Transverse colon (tissue), 4 donors: ENCODE measurements at regions not wholly inside any gene's neighbourhood (a gene's known extent, or its start where the extent isn't known, plus 50 kb on each side); places are given as distances from the start of the nearest gene placed in this dataset.

Experiments
- DNase-seq: peaks from one replicate; pipeline ENCODE4 v3.0.0-alpha.2; 2019
- H3K27ac ChIP-seq, 4 donors: fragments of 200-600 bp; sonication (generic); 2 replicates each; pipeline ENCODE4 v1.5.1; 2016 to 2018; ENCODE audit warnings: inconsistent platforms in 4 of 4
- H3K27me3 ChIP-seq: fragments of 200-600 bp; sonication (generic); 2 replicates; pipeline ENCODE4 v1.5.1; 2017; ENCODE audit warnings: inconsistent platforms
- H3K36me3 ChIP-seq, 4 donors: fragments of 200-600 bp; sonication (generic); 2 replicates each; pipeline ENCODE4 v1.5.1; 2017 to 2019; ENCODE audit warnings: inconsistent platforms in 4 of 4
- H3K4me1 ChIP-seq, 4 donors: fragments of 200-600 bp; sonication (generic); 2 replicates each; pipeline ENCODE4 v1.5.1; 2017 to 2020; ENCODE audit warnings: inconsistent platforms in 4 of 4
- H3K4me3 ChIP-seq, 4 donors: fragments of 200-600 bp; sonication (generic); 1 replicate in 1 of 4; 2 replicates in 3 of 4; pipeline versions ENCODE4 v1.5.1 to v1.6.1; 2017 to 2019; ENCODE audit warnings: inconsistent platforms in 4 of 4
- H3K9me3 ChIP-seq, 2 donors: fragments of 200-600 bp; sonication (generic); 2 replicates each; pipeline ENCODE4 v1.5.1; 2017 to 2019; ENCODE audit warnings: inconsistent platforms in 2 of 2
- EP300 ChIP-seq: sonication (generic); formaldehyde crosslinking; IDR thresholded peaks from one replicate; pipeline ENCODE4 v1.6.1; 2017; ENCODE audit warnings: antibody characterized with exemption, low read depth
- POLR2A ChIP-seq: fragments of 450-650 bp; IDR thresholded peaks from one replicate; pipeline ENCODE4 v1.6.1; 2016; ENCODE audit warnings: antibody characterized with exemption, mild to moderate bottlenecking, moderate library complexity
- POLR2AphosphoS5 ChIP-seq, 3 donors: sonication (generic); formaldehyde crosslinking; IDR thresholded peaks; one replicate each; pipeline ENCODE4 v1.6.1; 2016; ENCODE audit warnings: antibody characterized with exemption in 3 of 3
- WGBS, 2 donors: methylation state at CpG; one replicate each; pipeline ENCODE4 v1.1.5; 2018; ENCODE audit warnings: low coverage in 1 of 2; 5-methylcytosine and 5-hydroxymethylcytosine counted together
- in situ Hi-C, 4 donors: fragments of 200-750 bp; cut with MboI; loops; one replicate each; pipeline versions ENCODE4 v1.15.0 to v1.15.1; 2017; ENCODE audit warnings: low sequenced_read_pairs in 3 of 4, low pct_ligation_motif_present in 1 of 4, low pct_unique_long_range_greater_than_20kb in 1 of 4
- intact Hi-C: fragments of 100-400 bp; cut with DNase I; formaldehyde crosslinking; loops from one replicate; pipeline ENCODE4 v1.15.1; 2023; ENCODE audit warnings: low total_unique reads
- TF ChIP-seq, protein P1 (sequence below), 5 experiments: fragments of 200-600 bp in 3 of 5; fragments of 450-650 bp in 2 of 5; sonication (generic) in 3 of 5; IDR thresholded peaks; 1 replicate in 2 of 5; 2 replicates in 3 of 5; pipeline ENCODE4 v1.5.1; 2016 to 2017; ENCODE audit warnings: antibody characterized with exemption in 5 of 5, inconsistent platforms in 3 of 5, mild to moderate bottlenecking in 2 of 5, moderate library complexity in 1 of 5

DNA sequence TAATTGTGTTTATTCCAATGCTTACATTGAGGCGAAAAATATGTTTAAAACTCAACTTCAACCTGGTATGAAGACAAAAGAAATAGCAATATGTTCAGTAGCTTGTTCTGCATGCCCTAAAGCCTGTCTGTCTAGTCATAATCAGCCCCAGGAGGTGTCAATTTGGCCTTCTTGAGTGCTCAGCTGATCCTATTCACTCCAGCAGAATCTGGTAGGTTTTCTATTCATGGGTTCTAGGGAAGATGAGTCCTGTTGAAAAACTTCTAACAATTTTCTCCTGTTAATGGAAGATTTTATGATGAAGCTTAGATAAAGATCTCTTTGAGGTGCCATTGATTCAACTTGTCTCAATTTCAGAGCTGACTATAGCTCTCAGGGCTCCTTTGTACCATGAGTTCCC lies 402.0 kb upstream of the UBE2E3 start:
- H3K36me3 ChIP-seq, result no peaks in the 10 kb centered on the region
- peaks cover 0 to 11% (median 3%) of the 10 kb centered on the region in 4 donors for H3K4me1 ChIP-seq
- in situ Hi-C loops, result no loop called here
- 75 to 76% methylated on average over 1 of the region's 1 CpG for WGBS, 2 donors
- no peak overlapping the region for H3K27ac ChIP-seq
- intact Hi-C loops, result no loop called here
- no peak for TF ChIP-seq EP300
- TF ChIP-seq, protein P1, sequence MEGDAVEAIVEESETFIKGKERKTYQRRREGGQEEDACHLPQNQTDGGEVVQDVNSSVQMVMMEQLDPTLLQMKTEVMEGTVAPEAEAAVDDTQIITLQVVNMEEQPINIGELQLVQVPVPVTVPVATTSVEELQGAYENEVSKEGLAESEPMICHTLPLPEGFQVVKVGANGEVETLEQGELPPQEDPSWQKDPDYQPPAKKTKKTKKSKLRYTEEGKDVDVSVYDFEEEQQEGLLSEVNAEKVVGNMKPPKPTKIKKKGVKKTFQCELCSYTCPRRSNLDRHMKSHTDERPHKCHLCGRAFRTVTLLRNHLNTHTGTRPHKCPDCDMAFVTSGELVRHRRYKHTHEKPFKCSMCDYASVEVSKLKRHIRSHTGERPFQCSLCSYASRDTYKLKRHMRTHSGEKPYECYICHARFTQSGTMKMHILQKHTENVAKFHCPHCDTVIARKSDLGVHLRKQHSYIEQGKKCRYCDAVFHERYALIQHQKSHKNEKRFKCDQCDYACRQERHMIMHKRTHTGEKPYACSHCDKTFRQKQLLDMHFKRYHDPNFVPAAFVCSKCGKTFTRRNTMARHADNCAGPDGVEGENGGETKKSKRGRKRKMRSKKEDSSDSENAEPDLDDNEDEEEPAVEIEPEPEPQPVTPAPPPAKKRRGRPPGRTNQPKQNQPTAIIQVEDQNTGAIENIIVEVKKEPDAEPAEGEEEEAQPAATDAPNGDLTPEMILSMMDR (IDR thresholded peaks at IDR 0.05), result no peak
- no peak for TF ChIP-seq POLR2A
- DNase-seq, result no peak
- H3K4me3 ChIP-seq, result no peak overlapping the region
- H3K9me3 ChIP-seq, result no peaks in the 10 kb centered on the region
- no peaks in the 10 kb centered on the region for H3K27me3 ChIP-seq

GRCh38 chr2:180577567-180577966 lies 402.8 kb upstream of the UBE2E3 start:
- 34 to 42% methylated on average over 3 of the region's 3 CpGs for WGBS, 2 donors
- in situ Hi-C loops (no loop called here), intact Hi-C loops (no loop called here)
- H3K4me3 ChIP-seq, result no peak overlapping the region
- DNase-seq, result no peak
- no peak overlapping the region for H3K27ac ChIP-seq
- no peaks in the 10 kb centered on the region for H3K27me3 ChIP-seq
- no peaks in the 10 kb centered on the region for H3K9me3 ChIP-seq
- H3K4me1 ChIP-seq, result peaks cover 0 to 12% (median 3%) of the 10 kb centered on the region in 4 donors
- no peaks in the 10 kb centered on the region for H3K36me3 ChIP-seq
- TF ChIP-seq POLR2A, result no peak
- TF ChIP-seq POLR2AphosphoS5 (IDR thresholded peaks at IDR 0.05), result no peak
- TF ChIP-seq, protein P1 (IDR thresholded peaks at IDR 0.05), result no peak
- no peak for TF ChIP-seq EP300

- Histone ChIP-seq H3K27me3 (no peaks in the 10 kb centered on the region), H3K4me3 (no peak overlapping the region), H3K36me3 (no peaks in the 10 kb centered on the region), H3K4me1 (peaks cover 0 to 12% (median 3%) of the 10 kb centered on the region in 4 donors), H3K27ac (no peak overlapping the region), H3K9me3 (no peaks in the 10 kb centered on the region)
- TF ChIP-seq POLR2AphosphoS5 (IDR thresholded peaks at IDR 0.05), result no peak
- TF ChIP-seq POLR2A, result no peak
- TF ChIP-seq EP300, result no peak
- TF ChIP-seq, protein P1 (IDR thresholded peaks at IDR 0.05), result no peak
- WGBS, 2 donors, result 39 to 46% methylated on average over 3 of the region's 3 CpGs
- in situ Hi-C loops, result no loop called here
- DNase-seq, result no peak
- intact Hi-C loops, result no loop called here
Observed at GRCh38 chr2:180573951-180574350, 406.5 kb upstream of the UBE2E3 start.

- Histone ChIP-seq H3K9me3 (no peaks in the 10 kb centered on the region), H3K4me1 (peaks cover 0 to 12% (median 3%) of the 10 kb centered on the region in 4 donors), H3K27ac (no peak overlapping the region), H3K36me3 (no peaks in the 10 kb centered on the region), H3K27me3 (no peaks in the 10 kb centered on the region), H3K4me3 (no peak overlapping the region)
- TF ChIP-seq, protein P1 (IDR thresholded peaks at IDR 0.05), result no peak
- TF ChIP-seq POLR2A (no peak), EP300 (no peak), POLR2AphosphoS5 (IDR thresholded peaks at IDR 0.05) (no peak)
- intact Hi-C loops, result no loop called here
- in situ Hi-C loops, result no loop called here
- DNase-seq, result no peak
Observed at GRCh38 chr2:180572346-180572745, 408.1 kb upstream of the UBE2E3 start.
